Breast epithelium (tissue), 4 donors: ENCODE measurements at regions not wholly inside any gene's neighbourhood (a gene's known extent, or its start where the extent isn't known, plus 50 kb on each side); places are given as distances from the start of the nearest gene placed in this dataset.
A peak's percentile ranks its signal among the peaks of the same experiment; 100 is the strongest.

Experiments used
- DNase-seq, 2 donors: peaks; one replicate each; pipeline ENCODE4 v3.0.0-alpha.2; 2019; ENCODE audit warnings: low spot score in 2 of 2
- H3K27ac ChIP-seq, 2 donors: fragments of 200-600 bp; sonication (generic) in 1 of 2; one replicate each; pipeline ENCODE4 v1.5.1; 2016 to 2019; ENCODE audit warnings: mild to moderate bottlenecking in 1 of 2
- H3K27me3 ChIP-seq, 2 donors: fragments of 200-600 bp; sonication (generic) in 1 of 2; one replicate each; pipeline versions ENCODE4 v1.5.1 to v1.6.0; 2017 to 2019; ENCODE audit warnings: control low read depth in 1 of 2, mild to moderate bottlenecking in 1 of 2
- H3K36me3 ChIP-seq: fragments of 200-600 bp; one replicate; pipeline ENCODE4 v1.5.1; 2019
- H3K4me1 ChIP-seq, 2 donors: fragments of 200-600 bp; sonication (generic); one replicate each; pipeline ENCODE4 v1.5.1; 2016 to 2019; ENCODE audit warnings: control low read depth in 1 of 2
- H3K4me3 ChIP-seq, 3 donors: fragments of 200-600 bp; sonication (generic); 1 replicate in 2 of 3; 2 replicates in 1 of 3; pipeline ENCODE4 v1.5.1; 2016 to 2019; ENCODE audit warnings: mild to moderate bottlenecking in 3 of 3, moderate library complexity in 2 of 3
- H3K9me3 ChIP-seq, 2 donors: fragments of 200-600 bp; sonication (generic) in 1 of 2; one replicate each; pipeline ENCODE4 v1.5.1; 2016 to 2019; ENCODE audit warnings: control low read depth in 1 of 2
- CTCF ChIP-seq, 3 donors: fragments of 450-650 bp; IDR thresholded peaks; one replicate each; pipeline ENCODE4 v1.5.1; 2016 to 2017; ENCODE audit warnings: antibody characterized with exemption in 3 of 3, mild to moderate bottlenecking in 3 of 3, moderate library complexity in 3 of 3
- POLR2A ChIP-seq: fragments of 450-650 bp; IDR thresholded peaks from one replicate; pipeline ENCODE4 v1.6.1; 2016; ENCODE audit warnings: antibody characterized with exemption, mild to moderate bottlenecking, moderate library complexity
- POLR2AphosphoS5 ChIP-seq, 3 donors: sonication (generic); formaldehyde crosslinking; IDR thresholded peaks; one replicate each; pipeline ENCODE4 v1.6.1; 2017; ENCODE audit warnings: antibody characterized with exemption in 3 of 3
- intact Hi-C: fragments of 100-400 bp; cut with DNase I; formaldehyde crosslinking; loops from one replicate; pipeline ENCODE4 v1.15.1; 2023; ENCODE audit warnings: low total_unique reads

GRCh38 chr2:6219906-6220305, 527.7 kb downstream of the SOX11 start:
- intact Hi-C loops = no loop called here
- Histone ChIP-seq H3K27me3 (no peaks in the 10 kb centered on the region), H3K4me1 (no peaks in the 10 kb centered on the region), H3K36me3 (no peaks in the 10 kb centered on the region), H3K9me3 (no peaks in the 10 kb centered on the region), H3K4me3 (no peak overlapping the region), H3K27ac (no peak overlapping the region)
- DNase-seq = no peak
- TF ChIP-seq POLR2A (no peak), CTCF (IDR thresholded peaks at IDR 0.05) (no peak), POLR2AphosphoS5 (IDR thresholded peaks at IDR 0.05) (no peak)

- H3K36me3 ChIP-seq = no peaks in the 10 kb centered on the region
- no peak overlapping the region for H3K4me3 ChIP-seq
- H3K27me3 ChIP-seq = no peaks in the 10 kb centered on the region
- no peaks in the 10 kb centered on the region for H3K4me1 ChIP-seq
- intact Hi-C loops = no loop called here
- H3K27ac ChIP-seq = no peak overlapping the region
- TF ChIP-seq POLR2A = no peak
- no peak for TF ChIP-seq CTCF (IDR thresholded peaks at IDR 0.05)
- no peak for TF ChIP-seq POLR2AphosphoS5 (IDR thresholded peaks at IDR 0.05)
- DNase-seq = no peak
- H3K9me3 ChIP-seq = no peaks in the 10 kb centered on the region
Measured at GRCh38 chr2:6222296-6222695, 530.1 kb downstream of the SOX11 start.

- H3K27me3 ChIP-seq = no peaks in the 10 kb centered on the region
- intact Hi-C loops = no loop called here
Measured at GRCh38 chr2:6224267-6224666, 532.1 kb downstream of the SOX11 start.

GRCh38 chr2:6228251-6228650, 536.1 kb downstream of the SOX11 start:
- H3K4me3 ChIP-seq = no peak overlapping the region
- TF ChIP-seq POLR2A = no peak
- TF ChIP-seq POLR2AphosphoS5 (IDR thresholded peaks at IDR 0.05) = no peak
- TF ChIP-seq CTCF (IDR thresholded peaks at IDR 0.05) = no peak
- intact Hi-C loops = no loop called here
- H3K27me3 ChIP-seq = no peaks in the 10 kb centered on the region
- H3K27ac ChIP-seq = no peak overlapping the region
- no peaks in the 10 kb centered on the region for H3K9me3 ChIP-seq
- no peaks in the 10 kb centered on the region for H3K4me1 ChIP-seq
- H3K36me3 ChIP-seq = no peaks in the 10 kb centered on the region
- DNase-seq = no peak

More at GRCh38 chr2:6224267-6224666, 532.1 kb downstream of the SOX11 start:
- H3K27ac ChIP-seq = peak overlapping the region in 1 of 2 donors; percentile 43
- H3K4me1 ChIP-seq = no peaks in the 10 kb centered on the region
- no peak overlapping the region for H3K4me3 ChIP-seq
- DNase-seq = no peak
- no peaks in the 10 kb centered on the region for H3K9me3 ChIP-seq
- TF ChIP-seq POLR2AphosphoS5 (IDR thresholded peaks at IDR 0.05) (no peak), CTCF (IDR thresholded peaks at IDR 0.05) (no peak), POLR2A (no peak)
- no peaks in the 10 kb centered on the region for H3K36me3 ChIP-seq

GRCh38 chr2:6231166-6231565, 539.0 kb downstream of the SOX11 start:
- H3K4me3 ChIP-seq = no peak overlapping the region
- no peaks in the 10 kb centered on the region for H3K27me3 ChIP-seq
- no peaks in the 10 kb centered on the region for H3K4me1 ChIP-seq
- TF ChIP-seq CTCF (IDR thresholded peaks at IDR 0.05) (no peak), POLR2AphosphoS5 (IDR thresholded peaks at IDR 0.05) (no peak), POLR2A (no peak)
- H3K36me3 ChIP-seq = no peaks in the 10 kb centered on the region
- no peak for DNase-seq
- H3K9me3 ChIP-seq = no peaks in the 10 kb centered on the region
- no peak overlapping the region for H3K27ac ChIP-seq
- intact Hi-C loops = no loop called here
